ENCODE measurements at regions not wholly inside any gene's neighbourhood (a gene's known extent, or its start where the extent isn't known, plus 50 kb on each side); places are given as distances from the start of the nearest gene placed in this dataset.

- no peaks in the 10 kb centered on the region for H3K4me1 Mint-ChIP-seq
- no peaks in the 10 kb centered on the region for H3K27me3 Mint-ChIP-seq (ENCODE audit: low read depth in 3 of 3)
- no peaks in the 10 kb centered on the region for H3K36me3 Mint-ChIP-seq
- Histone ChIP-seq H2AFZ (ENCODE audit: insufficient read depth, low read depth, low read length, poor library complexity, severe bottlenecking) (no peak overlapping the region), H3K4me3 (replicated peaks in 1 of 3; ENCODE audit: low read depth in 2 of 3, low read length in 3 of 3) (no peak overlapping the region), H3K79me2 (ENCODE audit: insufficient read depth, low read length) (no peaks in the 10 kb centered on the region), H3K4me2 (replicated peaks; ENCODE audit: extremely low read depth, low read length, poor library complexity, severe bottlenecking) (no peak overlapping the region), H3K27me3 (ENCODE audit: control insufficient read depth in 2 of 2, insufficient read depth in 2 of 2, low read length in 2 of 2) (no peaks in the 10 kb centered on the region), H4K20me1 (ENCODE audit: insufficient read depth, low read length) (no peaks in the 10 kb centered on the region), H3K9me3 (replicated peaks in 1 of 2; ENCODE audit: control insufficient read depth in 1 of 2, insufficient read depth in 1 of 2, low read length in 2 of 2) (peaks cover 0 to 3% of the 10 kb centered on the region in 2 donors), H3K9ac (ENCODE audit: insufficient read depth, low read length, poor library complexity, severe bottlenecking) (no peak overlapping the region), H3K27ac (ENCODE audit: low read depth in 1 of 2, low read length in 2 of 2) (no peak overlapping the region), H3K4me1 (ENCODE audit: control insufficient read depth in 1 of 2, insufficient read depth in 2 of 2, low read length in 2 of 2) (no peaks in the 10 kb centered on the region), H3K36me3 (replicated peaks in 1 of 2; ENCODE audit: control insufficient read depth in 1 of 2, insufficient read depth in 2 of 2, low read length in 2 of 2) (no peaks in the 10 kb centered on the region)
- intact Hi-C loops (cut with micrococcal nuclease) = no loop called here
- DNase-seq = no peak
- no peak for TF ChIP-seq CTCF (IDR thresholded peaks at IDR 0.05)
- 86% methylated on average over 1 of the region's 1 CpG for WGBS (ENCODE audit: insufficient coverage)
- no peak overlapping the region for H3K4me3 Mint-ChIP-seq
- H3K9me3 Mint-ChIP-seq = peaks cover 0 to 7% (median 0%) of the 10 kb centered on the region in 7 donors
- H3K27ac Mint-ChIP-seq = no peak overlapping the region
Observed at GRCh38 chr5:43895876-43896275, 292.9 kb downstream of the NNT start.

GRCh38 chr5:43893951-43894684 lies 291.1 kb downstream of the NNT start:
- H3K4me3 ChIP-seq (replicated peaks in 1 of 3; ENCODE audit: low read depth in 2 of 3, low read length in 3 of 3) = no peak overlapping the region
- H2AFZ ChIP-seq (ENCODE audit: insufficient read depth, low read depth, low read length, poor library complexity, severe bottlenecking) = no peak overlapping the region
- no peak overlapping the region for H3K4me3 Mint-ChIP-seq
- no peaks in the 10 kb centered on the region for H3K9me3 ChIP-seq (replicated peaks in 1 of 2; ENCODE audit: control insufficient read depth in 1 of 2, insufficient read depth in 1 of 2, low read length in 2 of 2)
- H3K36me3 Mint-ChIP-seq = no peaks in the 10 kb centered on the region
- H3K4me1 Mint-ChIP-seq = no peaks in the 10 kb centered on the region
- H3K4me1 ChIP-seq (ENCODE audit: control insufficient read depth in 1 of 2, insufficient read depth in 2 of 2, low read length in 2 of 2) = no peaks in the 10 kb centered on the region
- DNase-seq = no peak
- H3K27me3 ChIP-seq (ENCODE audit: control insufficient read depth in 2 of 2, insufficient read depth in 2 of 2, low read length in 2 of 2) = no peaks in the 10 kb centered on the region
- no CpG with 5 or more reads among the region's 4 CpGs for WGBS (ENCODE audit: insufficient coverage)
- intact Hi-C loops (cut with micrococcal nuclease) = no loop called here
- no peak overlapping the region for H3K27ac ChIP-seq (ENCODE audit: low read depth in 1 of 2, low read length in 2 of 2)
- no peak overlapping the region for H3K9ac ChIP-seq (ENCODE audit: insufficient read depth, low read length, poor library complexity, severe bottlenecking)
- no peak overlapping the region for H3K27ac Mint-ChIP-seq
- H3K79me2 ChIP-seq (ENCODE audit: insufficient read depth, low read length) = no peaks in the 10 kb centered on the region
- TF ChIP-seq CTCF (IDR thresholded peaks at IDR 0.05) = no peak
- no peak overlapping the region for H3K4me2 ChIP-seq (replicated peaks; ENCODE audit: extremely low read depth, low read length, poor library complexity, severe bottlenecking)
- no peaks in the 10 kb centered on the region for H3K36me3 ChIP-seq (replicated peaks in 1 of 2; ENCODE audit: control insufficient read depth in 1 of 2, insufficient read depth in 2 of 2, low read length in 2 of 2)
- H3K9me3 Mint-ChIP-seq = peaks cover 0 to 7% (median 1%) of the 10 kb centered on the region in 7 donors
- H4K20me1 ChIP-seq (ENCODE audit: insufficient read depth, low read length) = no peaks in the 10 kb centered on the region
- no peaks in the 10 kb centered on the region for H3K27me3 Mint-ChIP-seq (ENCODE audit: low read depth in 3 of 3)
